Calu3 (cell line): ENCODE measurements at regions not wholly inside any gene's neighbourhood (a gene's known extent, or its start where the extent isn't known, plus 50 kb on each side); places are given as distances from the start of the nearest gene placed in this dataset.

Source experiments
- BruUV-seq: library from RNA; stranded (reverse); fragments of 400-500 nt; replicated peaks from 2 replicates; lab custom pipeline; 2021; lab: Mats Ljungman, UMichigan
- CTCF ChIA-PET: fragments of 300-600 bp; sonication (Branson Sonifier 250); formaldehyde crosslinking; loops from one replicate; lab custom pipeline; 2022; ENCODE audit warnings: antibody characterized with exemption; lab: Charles Lee
- DNase-seq: peaks from one replicate; pipeline ENCODE4 v3.0.0; 2022
- H3K27ac Mint-ChIP-seq: one replicate; pipeline ENCODE4 v1.8.0; 2022; ENCODE audit warnings: mixed read lengths; ENCODE audit not compliant: unreplicated experiment
- H3K27me3 Mint-ChIP-seq: one replicate; pipeline ENCODE4 v1.8.0; 2022; ENCODE audit warnings: mixed read lengths; ENCODE audit not compliant: unreplicated experiment
- H3K36me3 Mint-ChIP-seq: one replicate; pipeline ENCODE4 v1.8.0; 2022; ENCODE audit warnings: mild to moderate bottlenecking, moderate library complexity, mixed read lengths; ENCODE audit not compliant: insufficient read depth, unreplicated experiment
- H3K4me1 Mint-ChIP-seq: one replicate; pipeline ENCODE4 v1.8.0; 2022; ENCODE audit warnings: mild to moderate bottlenecking, low read depth, mixed read lengths; ENCODE audit not compliant: unreplicated experiment
- H3K4me3 Mint-ChIP-seq: one replicate; pipeline ENCODE4 v1.8.0; 2022; ENCODE audit warnings: mild to moderate bottlenecking, low read depth, moderate library complexity, mixed read lengths; ENCODE audit not compliant: unreplicated experiment
- H3K9me3 Mint-ChIP-seq: one replicate; pipeline ENCODE4 v1.8.0; 2022; ENCODE audit warnings: low read depth, mixed read lengths; ENCODE audit not compliant: unreplicated experiment
- intact Hi-C: fragments of 100-400 bp; cut with micrococcal nuclease; formaldehyde crosslinking; loops from one replicate; pipeline ENCODE4 v1.10.0; 2022; ENCODE audit not compliant: unreplicated experiment
- TF ChIP-seq, protein P1 (sequence below): fragments of 200-600 bp; IDR thresholded peaks from one replicate; pipeline ENCODE4 v1.8.0; 2022; ENCODE audit warnings: antibody characterized with exemption; ENCODE audit not compliant: unreplicated experiment

DNA sequence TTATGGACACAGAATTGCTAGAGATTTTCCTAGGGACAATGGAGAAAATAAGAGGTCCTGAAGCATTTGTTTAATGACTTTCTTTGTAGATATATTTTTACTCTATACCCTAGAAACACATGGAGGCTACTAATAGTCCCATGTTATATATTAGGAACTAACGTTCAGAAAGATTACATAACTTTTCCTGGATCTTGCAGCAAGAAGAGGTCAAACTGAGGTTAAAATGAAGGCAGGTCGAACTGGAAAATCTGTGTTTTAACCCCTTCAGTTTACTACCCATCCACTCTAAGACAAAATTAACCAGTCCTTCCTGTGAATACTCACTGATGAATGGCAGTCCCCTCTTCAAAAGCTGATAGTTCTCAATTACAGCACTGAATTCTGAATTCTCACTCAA lies 1415.8 kb upstream of the CELF4 start:
- no peaks in the 10 kb centered on the region for H3K27me3 Mint-ChIP-seq
- no peak overlapping the region for H3K4me3 Mint-ChIP-seq
- CTCF ChIA-PET, result no interaction called here
- TF ChIP-seq, protein P1, sequence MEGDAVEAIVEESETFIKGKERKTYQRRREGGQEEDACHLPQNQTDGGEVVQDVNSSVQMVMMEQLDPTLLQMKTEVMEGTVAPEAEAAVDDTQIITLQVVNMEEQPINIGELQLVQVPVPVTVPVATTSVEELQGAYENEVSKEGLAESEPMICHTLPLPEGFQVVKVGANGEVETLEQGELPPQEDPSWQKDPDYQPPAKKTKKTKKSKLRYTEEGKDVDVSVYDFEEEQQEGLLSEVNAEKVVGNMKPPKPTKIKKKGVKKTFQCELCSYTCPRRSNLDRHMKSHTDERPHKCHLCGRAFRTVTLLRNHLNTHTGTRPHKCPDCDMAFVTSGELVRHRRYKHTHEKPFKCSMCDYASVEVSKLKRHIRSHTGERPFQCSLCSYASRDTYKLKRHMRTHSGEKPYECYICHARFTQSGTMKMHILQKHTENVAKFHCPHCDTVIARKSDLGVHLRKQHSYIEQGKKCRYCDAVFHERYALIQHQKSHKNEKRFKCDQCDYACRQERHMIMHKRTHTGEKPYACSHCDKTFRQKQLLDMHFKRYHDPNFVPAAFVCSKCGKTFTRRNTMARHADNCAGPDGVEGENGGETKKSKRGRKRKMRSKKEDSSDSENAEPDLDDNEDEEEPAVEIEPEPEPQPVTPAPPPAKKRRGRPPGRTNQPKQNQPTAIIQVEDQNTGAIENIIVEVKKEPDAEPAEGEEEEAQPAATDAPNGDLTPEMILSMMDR, result no peak
- H3K4me1 Mint-ChIP-seq, result peaks cover 9% of the 10 kb centered on the region
- intact Hi-C loops, result no loop called here
- peaks cover 12% of the 10 kb centered on the region for H3K9me3 Mint-ChIP-seq
- BruUV-seq, result no TSS peak
- DNase-seq, result no peak
- peaks cover 4% of the 10 kb centered on the region for H3K36me3 Mint-ChIP-seq
- H3K27ac Mint-ChIP-seq, result no peak overlapping the region

DNA sequence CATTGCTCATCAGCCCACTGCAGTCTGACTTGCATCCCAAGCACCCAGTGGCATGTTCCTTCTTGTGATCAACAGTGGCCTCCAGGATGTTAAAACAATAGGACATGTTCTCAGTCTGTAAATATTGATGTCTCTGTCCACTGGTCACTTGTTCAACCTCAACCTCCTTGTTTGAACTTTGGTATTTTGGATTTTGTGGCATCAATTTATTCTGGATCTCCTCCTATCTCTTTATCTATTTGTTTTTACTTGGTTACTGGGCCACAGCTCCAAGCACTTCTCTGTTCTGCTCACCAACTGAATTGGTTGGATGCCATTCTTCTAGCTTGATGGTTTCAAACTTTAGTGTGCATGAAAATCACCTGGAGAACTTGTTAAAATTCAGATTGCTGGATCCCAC lies 1414.8 kb upstream of the CELF4 start:
- peaks cover 6% of the 10 kb centered on the region for H3K9me3 Mint-ChIP-seq
- TF ChIP-seq, protein P1, result no peak

DNA sequence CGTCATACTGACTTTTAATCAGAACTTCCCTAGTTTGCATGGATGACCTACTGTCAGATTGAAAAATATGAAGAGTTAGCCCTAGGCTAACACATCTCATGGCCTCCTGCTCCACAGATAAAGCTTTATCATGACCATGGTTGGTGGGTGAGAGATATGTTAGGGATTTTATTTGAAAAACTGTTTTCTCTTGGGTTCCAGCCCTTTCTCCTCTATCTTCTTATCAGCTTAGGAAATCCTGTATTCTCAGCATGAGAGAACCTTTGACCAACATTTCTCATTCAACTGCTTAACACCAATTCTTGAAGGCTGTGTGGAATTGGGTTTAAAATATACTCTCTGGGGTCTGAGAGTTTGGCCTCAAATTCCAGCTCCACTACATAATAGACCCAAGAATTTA lies 1407.0 kb upstream of the CELF4 start:
- no peaks in the 10 kb centered on the region for H3K4me1 Mint-ChIP-seq
- CTCF ChIA-PET, result no interaction called here
- intact Hi-C loops, result no loop called here
- BruUV-seq, result no TSS peak
- H3K4me3 Mint-ChIP-seq, result no peak overlapping the region
- no peaks in the 10 kb centered on the region for H3K9me3 Mint-ChIP-seq
- no peaks in the 10 kb centered on the region for H3K36me3 Mint-ChIP-seq
- DNase-seq, result no peak
- TF ChIP-seq, protein P1, result no peak
- H3K27me3 Mint-ChIP-seq, result no peaks in the 10 kb centered on the region
- H3K27ac Mint-ChIP-seq, result no peak overlapping the region

More for the DNA sequence above, 1414.8 kb upstream of the CELF4 start:
- BruUV-seq, result no TSS peak
- CTCF ChIA-PET, result no interaction called here
- no peak for DNase-seq
- H3K4me3 Mint-ChIP-seq, result no peak overlapping the region
- intact Hi-C loops, result no loop called here
- H3K36me3 Mint-ChIP-seq, result peaks cover 4% of the 10 kb centered on the region
- peaks cover 9% of the 10 kb centered on the region for H3K4me1 Mint-ChIP-seq
- H3K27me3 Mint-ChIP-seq, result no peaks in the 10 kb centered on the region
- H3K27ac Mint-ChIP-seq, result no peak overlapping the region

DNA sequence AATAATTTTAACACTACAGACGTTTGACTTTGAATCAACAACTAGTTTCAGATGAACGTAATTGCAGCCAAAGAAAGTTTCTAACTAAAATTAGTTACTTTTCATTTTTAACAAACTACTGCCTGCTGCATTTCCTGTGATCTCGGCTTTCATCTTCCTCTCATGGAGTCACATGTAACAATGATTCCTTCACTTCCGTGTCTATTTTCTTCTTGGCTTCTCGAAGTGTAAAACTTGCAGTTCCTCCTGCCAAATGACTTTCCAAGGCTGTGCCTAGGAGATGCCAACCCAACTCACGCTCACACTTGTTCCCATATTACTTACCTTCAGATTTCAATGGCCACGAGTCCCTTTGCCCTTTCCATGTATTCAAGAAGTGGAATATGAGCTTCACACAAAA lies 1406.3 kb upstream of the CELF4 start:
- Mint-ChIP-seq H3K27ac (no peak overlapping the region), H3K36me3 (no peaks in the 10 kb centered on the region), H3K4me1 (no peaks in the 10 kb centered on the region), H3K27me3 (no peaks in the 10 kb centered on the region), H3K4me3 (no peak overlapping the region), H3K9me3 (no peaks in the 10 kb centered on the region)
- intact Hi-C loops, result no loop called here
- no peak for DNase-seq
- TF ChIP-seq, protein P1, result no peak
- CTCF ChIA-PET, result no interaction called here
- BruUV-seq, result no TSS peak

DNA sequence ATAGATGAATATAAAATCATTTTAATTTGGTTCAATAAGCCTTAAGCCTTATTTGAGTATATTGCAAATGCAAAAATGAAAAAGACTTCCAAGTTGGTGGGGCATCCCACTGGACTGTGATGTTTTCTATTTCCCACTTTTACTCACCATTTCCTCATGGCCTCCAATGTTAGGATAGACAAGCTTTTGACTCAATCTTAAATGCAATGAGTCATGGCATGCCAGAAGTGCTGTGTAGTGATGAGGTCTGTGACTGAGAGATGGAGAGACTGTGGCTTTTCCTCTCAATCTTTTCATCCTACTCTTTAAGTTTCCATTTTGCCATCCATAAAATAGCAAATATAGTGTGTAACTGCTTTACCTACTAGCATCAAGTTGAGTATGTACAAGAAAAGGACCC lies 1401.2 kb upstream of the CELF4 start:
- Mint-ChIP-seq H3K36me3 (no peaks in the 10 kb centered on the region), H3K4me3 (no peak overlapping the region), H3K27me3 (no peaks in the 10 kb centered on the region), H3K4me1 (no peaks in the 10 kb centered on the region), H3K9me3 (no peaks in the 10 kb centered on the region), H3K27ac (no peak overlapping the region)
- CTCF ChIA-PET, result no interaction called here
- DNase-seq, result no peak
- intact Hi-C loops, result no loop called here
- TF ChIP-seq, protein P1, result no peak
- no TSS peak for BruUV-seq
